NCI-H748 treated with DMSO at 0.1 percent for 48 hours (cell line): ENCODE measurements at regions not wholly inside any gene's neighbourhood (a gene's known extent, or its start where the extent isn't known, plus 50 kb on each side); places are given as distances from the start of the nearest gene placed in this dataset.

Source experiments
- DNase-seq: peaks from one replicate; lab custom pipeline; 2025; lab: John Stamatoyannopoulos, UW

GRCh38 chr1:239732770-239733169 lies 346.4 kb downstream of the CHRM3 start:
- DNase-seq: no peak

GRCh38 chr1:239733995-239734394 lies 347.6 kb downstream of the CHRM3 start:
- DNase-seq: no peak

- no peak for DNase-seq
These were observed 348.7 kb downstream of the CHRM3 start for GRCh38 chr1:239735111-239735510.

- no peak for DNase-seq
These were observed 350.1 kb downstream of the CHRM3 start for GRCh38 chr1:239736479-239736878.

GRCh38 chr1:239739375-239739774 lies 352.3 kb upstream of the FMN2 start:
- DNase-seq: no peak

- DNase-seq: no peak
These were observed 351.8 kb upstream of the FMN2 start for GRCh38 chr1:239739919-239740318.

- no peak for DNase-seq
These were observed 349.1 kb upstream of the FMN2 start for GRCh38 chr1:239742416-239743109.

GRCh38 chr1:239744851-239745250 lies 346.8 kb upstream of the FMN2 start:
- no peak for DNase-seq

- DNase-seq: no peak
These were observed 336.4 kb upstream of the FMN2 start for GRCh38 chr1:239755107-239755912.

- no peak for DNase-seq
These were observed 334.0 kb upstream of the FMN2 start for GRCh38 chr1:239757716-239758115.

- no peak for DNase-seq
These were observed 332.9 kb upstream of the FMN2 start for GRCh38 chr1:239758756-239759155.

- DNase-seq: no peak
These were observed 330.2 kb upstream of the FMN2 start for GRCh38 chr1:239761509-239761908.

GRCh38 chr1:239763850-239764249 lies 327.8 kb upstream of the FMN2 start:
- no peak for DNase-seq

GRCh38 chr1:239764546-239764945 lies 327.1 kb upstream of the FMN2 start:
- DNase-seq: no peak

GRCh38 chr1:239765163-239765562 lies 326.5 kb upstream of the FMN2 start:
- no peak for DNase-seq

GRCh38 chr1:239771550-239771949 lies 320.1 kb upstream of the FMN2 start:
- DNase-seq: no peak

- no peak for DNase-seq
These were observed 319.2 kb upstream of the FMN2 start for GRCh38 chr1:239772446-239772845.

- no peak for DNase-seq
These were observed 316.2 kb upstream of the FMN2 start for GRCh38 chr1:239775466-239775865.

- DNase-seq: no peak
These were observed 313.4 kb upstream of the FMN2 start for GRCh38 chr1:239778208-239778813.

- no peak for DNase-seq
These were observed 311.7 kb upstream of the FMN2 start for GRCh38 chr1:239779962-239780361.

GRCh38 chr1:239784896-239785295 lies 306.8 kb upstream of the FMN2 start:
- no peak for DNase-seq

GRCh38 chr1:239785576-239785975 lies 306.1 kb upstream of the FMN2 start:
- no peak for DNase-seq

GRCh38 chr1:239786464-239786863 lies 305.2 kb upstream of the FMN2 start:
- no peak for DNase-seq
